Upper lobe of left lung (tissue), 6 donors: ENCODE measurements at regions not wholly inside any gene's neighbourhood (a gene's known extent, or its start where the extent isn't known, plus 50 kb on each side); places are given as distances from the start of the nearest gene placed in this dataset.

Experiments
- ATAC-seq, 2 donors: fragments of 200-7000 bp; cut with Tn5 transposase; one replicate each; pipeline ENCODE4 v1.9.1; 2022; ENCODE audit warnings: mild to moderate bottlenecking in 2 of 2, moderate library complexity in 2 of 2; ENCODE audit not compliant: low FRiP score in 2 of 2
- DNase-seq, 2 donors: peaks; one replicate each; pipeline ENCODE4 v3.0.0-alpha.2; 2019 to 2020
- H3K27ac ChIP-seq, 4 donors: fragments of 200-600 bp; sonication (generic); one replicate each; pipeline ENCODE4 v1.5.1; 2016 to 2019
- H3K27me3 ChIP-seq, 4 donors: fragments of 200-600 bp; sonication (generic); one replicate each; pipeline ENCODE4 v1.5.1; 2017 to 2019
- H3K36me3 ChIP-seq, 4 donors: fragments of 200-600 bp; sonication (generic); one replicate each; pipeline ENCODE4 v1.5.1; 2016 to 2019
- H3K4me1 ChIP-seq, 4 donors: fragments of 200-600 bp; sonication (generic); one replicate each; pipeline ENCODE4 v1.5.1; 2018 to 2019
- H3K4me3 ChIP-seq, 4 donors: fragments of 200-600 bp; sonication (generic); one replicate each; pipeline ENCODE4 v1.5.1; 2017 to 2019; ENCODE audit warnings: mild to moderate bottlenecking in 2 of 4, moderate library complexity in 1 of 4
- H3K9me3 ChIP-seq, 4 donors: fragments of 200-600 bp; sonication (generic); one replicate each; pipeline ENCODE4 v1.5.1; 2018 to 2019
- CTCF ChIP-seq, 6 experiments: fragments of 450-650 bp in 4 of 6; fragments of 200-600 bp in 2 of 6; sonication (generic) in 2 of 6; IDR thresholded peaks; one replicate each; pipeline ENCODE4 v1.5.1; 2016 to 2019; ENCODE audit warnings: antibody characterized with exemption in 6 of 6
- EP300 ChIP-seq, 4 donors: sonication (generic); formaldehyde crosslinking; IDR thresholded peaks; one replicate each; pipeline ENCODE4 v1.5.1; 2017; ENCODE audit warnings: antibody characterized with exemption in 4 of 4, control low read depth in 2 of 4
- POLR2A ChIP-seq, 4 donors: fragments of 450-650 bp; IDR thresholded peaks; one replicate each; pipeline ENCODE4 v1.5.1; 2016 to 2017; ENCODE audit warnings: antibody characterized with exemption in 4 of 4, mild to moderate bottlenecking in 2 of 4
- POLR2AphosphoS5 ChIP-seq, 2 donors: sonication (generic); formaldehyde crosslinking; IDR thresholded peaks; one replicate each; pipeline ENCODE4 v1.5.1; 2017; ENCODE audit warnings: antibody characterized with exemption in 2 of 2
- WGBS, 2 donors: methylation state at CpG; one replicate each; pipeline ENCODE4 v1.1.5; 2017 to 2018; 5-methylcytosine and 5-hydroxymethylcytosine counted together
- donor health status: DM: no; HTN: no; CAD: no; lungs with moderate emphysema.
- donor health status: DM: no; HTN: yes; CAD: no; lungs with severe emphysema.

- peaks cover 27 to 35% (median 31%) of the 10 kb centered on the region in 4 donors for H3K4me1 ChIP-seq
- H3K27me3 ChIP-seq = peaks cover 5 to 46% (median 30%) of the 10 kb centered on the region in 4 donors
- no peak overlapping the region for H3K27ac ChIP-seq
- WGBS, 2 donors = 41 to 42% methylated on average over 10 to 15 of the region's 15 CpGs
- H3K9me3 ChIP-seq = no peaks in the 10 kb centered on the region
- DNase-seq (no peak), ATAC-seq (no peak)
- no peak overlapping the region for H3K4me3 ChIP-seq
- no peak for TF ChIP-seq EP300 (IDR thresholded peaks at IDR 0.05)
- TF ChIP-seq POLR2A (IDR thresholded peaks at IDR 0.05) = no peak
- no peak for TF ChIP-seq POLR2AphosphoS5 (IDR thresholded peaks at IDR 0.05)
- TF ChIP-seq CTCF (IDR thresholded peaks at IDR 0.05) = no peak
- H3K36me3 ChIP-seq = no peaks in the 10 kb centered on the region
These were observed 72.1 kb downstream of the INSIG1 start for GRCh38 chr7:155369766-155370165.

DNA sequence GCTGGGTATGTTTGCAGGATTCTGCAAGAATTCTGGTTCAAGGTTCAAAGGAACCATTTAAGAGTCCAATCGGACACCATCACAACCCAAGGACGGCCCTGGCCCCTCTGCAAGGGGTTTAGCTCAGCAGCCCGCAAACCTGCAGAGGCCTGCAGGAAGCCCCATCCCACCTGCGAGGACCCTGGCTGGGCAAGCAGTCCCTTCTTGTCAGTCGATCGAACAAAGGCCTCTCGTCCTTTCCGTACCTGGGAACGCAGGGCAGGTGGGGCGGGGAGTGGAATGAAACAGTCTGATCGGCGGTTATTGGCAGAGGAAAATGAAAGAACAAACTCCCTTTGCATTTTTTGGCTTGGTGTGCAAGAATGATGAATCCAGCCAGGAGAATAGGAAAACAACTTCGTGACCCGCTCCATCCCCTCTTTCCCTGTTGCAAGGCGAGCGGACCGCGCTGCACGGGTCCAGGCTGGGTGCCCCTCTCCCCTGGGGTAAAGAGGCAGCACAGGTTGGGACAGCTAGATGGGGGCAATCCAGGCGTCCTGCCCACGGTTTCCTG is 73.7 kb downstream of the INSIG1 start:
- H3K9me3 ChIP-seq = no peaks in the 10 kb centered on the region
- no peak overlapping the region for H3K27ac ChIP-seq
- TF ChIP-seq CTCF (IDR thresholded peaks at IDR 0.05) = no peak
- TF ChIP-seq POLR2AphosphoS5 (IDR thresholded peaks at IDR 0.05) = no peak
- TF ChIP-seq POLR2A (IDR thresholded peaks at IDR 0.05) = no peak
- TF ChIP-seq EP300 (IDR thresholded peaks at IDR 0.05) = no peak
- peaks cover 34 to 42% (median 39%) of the 10 kb centered on the region in 4 donors for H3K4me1 ChIP-seq
- ATAC-seq (no peak), DNase-seq (no peak)
- WGBS, 2 donors = 17 to 26% methylated on average over 10 to 21 of the region's 21 CpGs
- H3K36me3 ChIP-seq = no peaks in the 10 kb centered on the region
- H3K4me3 ChIP-seq = no peak overlapping the region
- H3K27me3 ChIP-seq = peaks cover 5 to 59% (median 40%) of the 10 kb centered on the region in 4 donors

DNA sequence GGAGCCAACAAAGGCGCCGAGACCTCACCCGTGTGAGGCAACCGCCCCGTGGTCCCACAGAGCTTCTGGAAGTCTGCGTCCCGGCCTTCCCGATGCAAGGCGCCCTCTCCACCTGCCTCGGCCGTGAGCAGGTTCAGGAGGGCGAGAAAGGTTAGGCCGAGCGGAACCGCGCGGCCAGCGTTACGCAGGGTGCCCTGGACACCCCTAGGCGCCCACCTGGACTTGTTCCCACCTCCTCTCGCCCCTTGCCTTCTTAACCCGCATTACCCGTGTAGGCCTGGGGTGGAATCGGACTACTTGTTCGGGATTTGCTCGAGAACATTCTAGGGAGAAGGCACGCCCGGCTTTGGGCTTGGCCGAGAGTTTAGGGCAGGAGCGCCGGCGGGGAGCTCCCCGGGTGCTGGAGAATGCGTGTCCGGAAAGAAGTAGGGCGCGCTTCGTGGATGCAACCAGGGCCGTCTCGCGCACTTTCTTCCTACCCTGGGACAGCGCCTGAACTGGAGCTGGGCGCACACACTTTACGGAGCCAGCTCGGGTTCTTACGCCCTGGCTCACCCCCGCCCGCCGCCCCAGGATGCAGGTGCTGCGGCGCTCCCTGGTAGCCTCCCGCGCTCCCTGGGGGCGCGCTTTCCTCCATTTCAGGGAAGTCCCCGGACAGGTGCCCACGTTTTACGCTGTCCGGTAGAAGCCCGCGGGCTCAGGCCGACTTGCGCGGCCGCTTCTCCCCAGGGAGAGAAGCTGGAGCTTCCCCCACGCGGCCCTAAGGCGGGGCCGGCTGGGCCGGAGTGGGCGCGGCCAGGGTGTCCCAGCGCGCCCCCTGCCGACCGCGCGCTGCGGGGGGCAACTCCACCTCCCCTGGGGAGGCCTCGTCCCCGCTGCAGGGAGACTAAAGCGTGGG is 74.5 kb downstream of the INSIG1 start:
- Histone ChIP-seq H3K4me3 (peak overlapping the region in 1 of 4 donors; percentile 35), H3K4me1 (peaks cover 34 to 43% (median 39%) of the 10 kb centered on the region in 4 donors), H3K27ac (no peak overlapping the region), H3K36me3 (no peaks in the 10 kb centered on the region), H3K9me3 (no peaks in the 10 kb centered on the region), H3K27me3 (peaks cover 5 to 61% (median 41%) of the 10 kb centered on the region in 4 donors)
- peak in 1 of 2 donors; percentile 85 for DNase-seq
- TF ChIP-seq POLR2AphosphoS5 (IDR thresholded peaks at IDR 0.05) (no peak), POLR2A (IDR thresholded peaks at IDR 0.05) (no peak), CTCF (IDR thresholded peaks at IDR 0.05) (peak in 2 of 6 experiments; percentile 5 to 28), EP300 (IDR thresholded peaks at IDR 0.05) (no peak)
- ATAC-seq = peak; percentile 7 to 52
- 0 to 7% methylated on average over 3 to 68 of the region's 82 CpGs for WGBS, 2 donors

DNA sequence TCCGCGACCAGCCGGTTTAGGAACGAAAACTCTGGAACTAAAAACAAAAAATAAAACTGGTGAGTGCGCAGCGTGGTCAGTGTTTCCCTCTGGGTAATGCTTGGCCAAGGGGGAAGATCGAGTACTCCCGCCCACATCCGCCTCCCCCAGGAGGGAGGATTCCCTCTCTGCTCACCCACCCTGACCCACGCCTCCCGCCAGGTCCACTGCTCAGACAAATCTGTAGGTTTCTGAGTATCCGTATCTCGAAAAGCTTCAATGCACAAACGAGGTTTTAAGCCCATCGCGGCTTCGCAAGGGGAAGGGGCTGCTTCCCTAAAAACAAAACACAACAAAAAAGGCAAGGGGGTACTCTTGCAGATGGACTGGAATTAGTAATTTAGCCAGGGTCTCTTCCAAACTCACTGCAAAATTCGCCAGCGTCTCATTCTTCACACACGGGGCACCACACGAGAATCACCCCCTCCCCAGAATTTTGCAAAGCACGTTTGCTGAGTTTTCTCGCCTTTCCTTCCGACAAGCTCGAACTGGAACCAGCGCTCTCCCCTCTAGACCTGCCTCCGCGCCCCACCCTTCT is 75.2 kb downstream of the INSIG1 start:
- Histone ChIP-seq H3K4me1 (peaks cover 40 to 50% (median 44%) of the 10 kb centered on the region in 4 donors), H3K9me3 (no peaks in the 10 kb centered on the region), H3K27me3 (peaks cover 5 to 68% (median 45%) of the 10 kb centered on the region in 4 donors), H3K27ac (no peak overlapping the region), H3K36me3 (no peaks in the 10 kb centered on the region), H3K4me3 (peak overlapping the region in 2 of 4 donors; percentile 9 to 35)
- ATAC-seq (no peak), DNase-seq (no peak)
- no peak for TF ChIP-seq POLR2A (IDR thresholded peaks at IDR 0.05)
- no peak for TF ChIP-seq CTCF (IDR thresholded peaks at IDR 0.05)
- TF ChIP-seq POLR2AphosphoS5 (IDR thresholded peaks at IDR 0.05) = no peak
- no peak for TF ChIP-seq EP300 (IDR thresholded peaks at IDR 0.05)
- 8 to 11% methylated on average over 28 of the region's 28 CpGs for WGBS, 2 donors
